ENCODE measurements at regions not wholly inside any gene's neighbourhood (a gene's known extent, or its start where the extent isn't known, plus 50 kb on each side); places are given as distances from the start of the nearest gene placed in this dataset.

- Histone ChIP-seq H3K9me3 (ENCODE audit: control insufficient read depth, low read depth, low read length) (no peaks in the 10 kb centered on the region), H3K4me1 (ENCODE audit: control insufficient read depth, low read depth, low read length) (no peaks in the 10 kb centered on the region), H3K27me3 (ENCODE audit: control insufficient read depth, insufficient read depth, low read length) (no peaks in the 10 kb centered on the region), H3K4me3 (ENCODE audit: low read length) (no peak overlapping the region), H3K27ac (ENCODE audit: low read length) (no peak overlapping the region), H3K36me3 (ENCODE audit: control insufficient read depth, low read depth, low read length) (no peaks in the 10 kb centered on the region), H3K9ac (ENCODE audit: low read length) (no peak overlapping the region)
Measured at GRCh38 chr11:44404301-44404700, 94.4 kb upstream of the ALX4 start.

DNA sequence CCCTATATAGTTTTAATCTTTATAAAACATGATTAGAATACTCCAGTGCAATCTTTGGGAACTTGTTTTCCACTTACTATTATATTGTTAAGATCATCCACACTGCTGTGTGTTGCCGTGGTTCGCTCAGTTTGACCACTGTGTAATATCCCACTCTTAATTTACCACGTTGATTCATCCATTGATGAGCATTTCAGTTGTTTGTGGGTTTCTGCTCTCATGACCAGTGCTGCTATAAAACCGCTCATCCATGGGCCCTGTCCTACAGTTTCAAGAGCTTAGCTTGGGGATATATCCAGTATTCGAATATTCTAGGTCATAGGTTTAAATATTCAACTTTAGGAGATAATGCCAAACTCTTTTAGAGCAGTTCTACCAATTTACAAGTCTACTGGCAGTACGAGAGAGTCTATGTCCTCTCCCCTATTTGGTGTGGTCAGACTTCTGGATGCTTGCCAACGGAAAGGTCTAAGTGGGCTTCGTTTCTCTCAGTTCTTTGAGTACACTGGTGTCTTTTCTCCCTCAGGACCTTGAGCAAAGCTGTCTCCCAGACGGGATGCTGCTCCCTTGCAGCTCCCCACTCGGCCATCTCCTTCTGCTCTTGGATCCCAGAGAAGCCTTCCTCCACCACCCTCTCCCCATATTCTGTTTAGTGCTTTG is 94.9 kb upstream of the ALX4 start:
- Histone ChIP-seq H3K9ac (ENCODE audit: low read length) (no peak overlapping the region), H3K4me1 (ENCODE audit: control insufficient read depth, low read depth, low read length) (no peaks in the 10 kb centered on the region), H3K4me3 (ENCODE audit: low read length) (no peak overlapping the region), H3K36me3 (ENCODE audit: control insufficient read depth, low read depth, low read length) (no peaks in the 10 kb centered on the region), H3K27me3 (ENCODE audit: control insufficient read depth, insufficient read depth, low read length) (no peaks in the 10 kb centered on the region), H3K9me3 (ENCODE audit: control insufficient read depth, low read depth, low read length) (no peaks in the 10 kb centered on the region), H3K27ac (ENCODE audit: low read length) (no peak overlapping the region)

GRCh38 chr11:44407211-44407996 is 97.5 kb upstream of the ALX4 start:
- H3K9ac ChIP-seq (ENCODE audit: low read length) = no peak overlapping the region

DNA sequence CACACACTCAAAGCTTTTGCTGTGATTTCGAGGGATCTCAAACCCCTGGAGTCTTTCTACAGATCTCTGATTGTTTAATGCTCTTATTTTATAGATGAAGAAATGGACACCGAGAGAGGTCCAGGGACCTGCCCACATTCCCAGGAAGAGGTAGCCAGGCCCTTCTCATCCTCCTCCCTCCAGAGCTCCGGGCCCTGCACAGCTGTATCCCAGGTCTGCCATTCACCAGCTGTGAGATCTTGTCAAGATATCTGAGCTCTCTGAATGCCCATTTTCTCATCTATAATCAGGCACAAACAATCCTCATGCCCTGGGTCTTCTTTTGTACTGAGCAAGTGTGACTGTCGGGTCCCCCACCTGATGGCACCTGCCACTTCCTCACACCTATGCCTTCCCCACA is 98.2 kb upstream of the ALX4 start:
- H3K9me3 ChIP-seq (ENCODE audit: control insufficient read depth, low read depth, low read length) = no peaks in the 10 kb centered on the region
- H3K27me3 ChIP-seq (ENCODE audit: control insufficient read depth, insufficient read depth, low read length) = no peaks in the 10 kb centered on the region
- H3K9ac ChIP-seq (ENCODE audit: low read length) = no peak overlapping the region
- no peaks in the 10 kb centered on the region for H3K4me1 ChIP-seq (ENCODE audit: control insufficient read depth, low read depth, low read length)
- no peaks in the 10 kb centered on the region for H3K36me3 ChIP-seq (ENCODE audit: control insufficient read depth, low read depth, low read length)
- no peak overlapping the region for H3K27ac ChIP-seq (ENCODE audit: low read length)
- no peak overlapping the region for H3K4me3 ChIP-seq (ENCODE audit: low read length)

More at GRCh38 chr11:44407211-44407996, 97.5 kb upstream of the ALX4 start:
- Histone ChIP-seq H3K27ac (ENCODE audit: low read length) (no peak overlapping the region), H3K9me3 (ENCODE audit: control insufficient read depth, low read depth, low read length) (no peaks in the 10 kb centered on the region), H3K4me1 (ENCODE audit: control insufficient read depth, low read depth, low read length) (no peaks in the 10 kb centered on the region), H3K27me3 (ENCODE audit: control insufficient read depth, insufficient read depth, low read length) (no peaks in the 10 kb centered on the region), H3K4me3 (ENCODE audit: low read length) (no peak overlapping the region), H3K36me3 (ENCODE audit: control insufficient read depth, low read depth, low read length) (no peaks in the 10 kb centered on the region)

DNA sequence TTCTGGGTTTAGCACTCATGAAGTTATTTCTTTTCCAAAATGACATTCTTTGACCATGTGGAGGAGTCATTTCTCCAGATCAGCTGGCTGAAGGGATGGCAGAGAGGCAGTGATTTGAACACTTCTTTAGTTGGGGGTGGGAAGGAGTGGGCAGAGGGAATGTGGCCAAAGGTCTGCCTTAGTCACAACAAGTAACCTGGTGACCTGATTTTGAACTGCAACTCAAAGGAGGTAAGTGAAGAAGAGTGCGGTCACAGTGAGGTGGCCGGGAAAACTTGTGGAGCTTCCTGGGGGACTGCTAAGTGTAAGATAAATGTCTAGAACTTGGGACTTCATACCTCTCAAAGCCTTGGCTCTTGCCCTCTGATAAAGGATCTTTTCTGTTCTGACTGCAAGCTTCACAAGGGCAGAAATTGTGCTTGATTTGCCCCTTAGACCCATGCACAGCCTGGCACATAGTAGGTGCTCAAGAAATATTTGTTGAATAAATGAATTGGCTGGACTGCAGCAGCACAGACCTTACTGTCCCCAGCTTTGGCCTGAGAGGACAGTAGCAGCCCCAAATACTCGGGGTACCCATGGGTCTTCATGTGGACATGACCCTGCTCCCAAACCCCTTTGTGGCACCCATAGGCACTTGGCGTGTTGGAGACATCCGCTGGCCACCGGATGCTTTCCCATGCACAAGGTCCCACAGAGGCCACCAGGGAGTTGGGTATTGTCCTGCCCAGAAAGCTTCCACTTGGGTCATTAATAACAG is 99.0 kb upstream of the ALX4 start:
- H3K4me3 ChIP-seq (ENCODE audit: low read length) = no peak overlapping the region
- no peak overlapping the region for H3K27ac ChIP-seq (ENCODE audit: low read length)
- H3K9ac ChIP-seq (ENCODE audit: low read length) = no peak overlapping the region
- H3K27me3 ChIP-seq (ENCODE audit: control insufficient read depth, insufficient read depth, low read length) = no peaks in the 10 kb centered on the region
- H3K4me1 ChIP-seq (ENCODE audit: control insufficient read depth, low read depth, low read length) = no peaks in the 10 kb centered on the region
- H3K9me3 ChIP-seq (ENCODE audit: control insufficient read depth, low read depth, low read length) = no peaks in the 10 kb centered on the region
- no peaks in the 10 kb centered on the region for H3K36me3 ChIP-seq (ENCODE audit: control insufficient read depth, low read depth, low read length)

DNA sequence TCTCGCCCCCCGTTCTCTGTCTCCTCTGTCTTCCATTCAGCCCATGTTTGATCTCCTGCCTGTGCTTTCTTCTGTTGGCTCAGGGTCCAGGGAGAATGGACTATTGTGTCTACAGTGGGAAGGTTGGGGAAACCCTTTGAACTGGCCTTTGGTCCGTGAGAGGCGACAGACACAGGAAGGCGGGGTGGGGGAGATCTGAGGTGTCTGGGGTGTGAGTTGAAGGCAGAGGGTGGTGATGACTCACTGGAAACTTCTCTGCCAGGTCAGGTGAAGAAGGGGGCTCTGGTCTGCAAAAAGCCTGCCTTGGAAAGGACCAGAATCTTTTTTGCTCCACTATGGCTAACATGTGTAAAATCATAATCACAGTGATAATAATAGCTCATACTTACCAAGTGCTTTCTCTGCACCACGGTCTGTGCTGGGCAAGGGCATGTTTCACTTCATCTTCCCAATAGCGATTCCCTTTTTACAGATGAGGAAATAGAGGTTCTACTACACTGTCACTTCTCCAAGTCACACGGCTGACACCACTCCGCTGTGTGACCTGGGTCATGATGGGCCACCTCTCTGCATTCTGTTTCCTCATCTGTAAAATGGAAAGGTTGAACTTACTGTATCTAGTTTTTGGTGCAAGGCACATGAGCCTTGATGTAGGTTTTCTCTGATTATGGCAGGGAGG is 99.8 kb upstream of the ALX4 start:
- H3K27ac ChIP-seq (ENCODE audit: low read length) = no peak overlapping the region
- no peak overlapping the region for H3K9ac ChIP-seq (ENCODE audit: low read length)
- no peaks in the 10 kb centered on the region for H3K36me3 ChIP-seq (ENCODE audit: control insufficient read depth, low read depth, low read length)
- H3K9me3 ChIP-seq (ENCODE audit: control insufficient read depth, low read depth, low read length) = no peaks in the 10 kb centered on the region
- no peaks in the 10 kb centered on the region for H3K27me3 ChIP-seq (ENCODE audit: control insufficient read depth, insufficient read depth, low read length)
- no peak overlapping the region for H3K4me3 ChIP-seq (ENCODE audit: low read length)
- no peaks in the 10 kb centered on the region for H3K4me1 ChIP-seq (ENCODE audit: control insufficient read depth, low read depth, low read length)

DNA sequence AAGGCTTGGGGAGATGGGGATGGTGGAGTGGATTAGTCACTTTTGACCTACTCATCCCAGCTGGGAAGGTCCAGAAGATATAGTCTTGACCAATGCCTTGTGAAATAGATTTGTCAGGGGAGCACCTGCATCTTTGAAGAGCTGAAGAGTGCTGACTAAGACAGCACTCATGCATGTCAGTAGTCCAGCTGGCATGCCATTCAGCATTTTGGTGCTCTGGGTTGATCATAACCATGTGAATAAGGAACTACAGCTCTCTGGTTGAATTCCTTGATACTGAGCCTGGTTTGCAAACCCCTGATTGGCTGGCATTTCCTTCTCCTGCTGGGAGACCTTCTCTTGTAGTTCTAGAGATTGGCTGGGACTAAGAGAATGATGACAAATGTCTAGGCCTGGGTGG is 106.8 kb upstream of the ALX4 start:
- H3K27ac ChIP-seq (ENCODE audit: low read length) = no peak overlapping the region
- H3K9ac ChIP-seq (ENCODE audit: low read length) = no peak overlapping the region
- no peaks in the 10 kb centered on the region for H3K9me3 ChIP-seq (ENCODE audit: control insufficient read depth, low read depth, low read length)
- H3K36me3 ChIP-seq (ENCODE audit: control insufficient read depth, low read depth, low read length) = no peaks in the 10 kb centered on the region
- H3K27me3 ChIP-seq (ENCODE audit: control insufficient read depth, insufficient read depth, low read length) = no peaks in the 10 kb centered on the region
- H3K4me3 ChIP-seq (ENCODE audit: low read length) = no peak overlapping the region
- no peaks in the 10 kb centered on the region for H3K4me1 ChIP-seq (ENCODE audit: control insufficient read depth, low read depth, low read length)

DNA sequence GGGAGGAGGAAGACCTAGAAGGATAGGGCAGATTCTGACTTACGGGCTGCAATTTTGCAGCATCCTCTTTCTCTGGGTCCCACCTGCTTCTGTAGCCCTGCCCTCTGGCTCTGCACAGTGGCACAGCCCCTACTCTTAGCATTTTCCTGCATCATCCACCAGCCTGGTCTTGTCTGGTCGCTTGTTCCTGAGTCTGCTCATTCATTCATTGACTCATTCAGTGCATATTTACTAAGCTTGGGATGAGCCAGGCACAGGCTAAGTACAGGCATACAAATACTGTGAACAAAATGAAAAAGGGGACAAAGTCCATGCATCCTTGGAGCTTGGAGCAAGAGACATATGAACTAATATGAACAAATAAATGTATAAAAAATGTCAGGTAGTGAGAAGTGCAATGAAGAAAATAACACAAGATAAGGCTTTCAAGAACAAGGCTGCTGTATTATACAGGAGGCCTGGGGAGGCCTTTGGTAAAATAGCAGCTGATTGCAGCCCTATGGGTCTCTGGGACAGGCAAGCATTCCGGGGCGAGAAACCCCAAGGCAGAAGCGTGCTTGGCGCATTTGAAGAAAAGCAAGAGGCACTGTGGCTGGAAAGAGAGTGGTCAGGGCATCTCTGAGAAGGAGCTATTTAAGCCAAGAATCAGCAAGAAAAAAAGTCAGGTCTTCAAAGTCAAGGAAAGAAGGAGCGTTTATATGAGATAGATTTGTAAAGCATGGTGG is 108.0 kb upstream of the ALX4 start:
- Histone ChIP-seq H3K27ac (ENCODE audit: low read length) (no peak overlapping the region), H3K4me3 (ENCODE audit: low read length) (no peak overlapping the region), H3K9me3 (ENCODE audit: control insufficient read depth, low read depth, low read length) (no peaks in the 10 kb centered on the region), H3K9ac (ENCODE audit: low read length) (no peak overlapping the region), H3K36me3 (ENCODE audit: control insufficient read depth, low read depth, low read length) (no peaks in the 10 kb centered on the region), H3K27me3 (ENCODE audit: control insufficient read depth, insufficient read depth, low read length) (no peaks in the 10 kb centered on the region), H3K4me1 (ENCODE audit: control insufficient read depth, low read depth, low read length) (no peaks in the 10 kb centered on the region)

DNA sequence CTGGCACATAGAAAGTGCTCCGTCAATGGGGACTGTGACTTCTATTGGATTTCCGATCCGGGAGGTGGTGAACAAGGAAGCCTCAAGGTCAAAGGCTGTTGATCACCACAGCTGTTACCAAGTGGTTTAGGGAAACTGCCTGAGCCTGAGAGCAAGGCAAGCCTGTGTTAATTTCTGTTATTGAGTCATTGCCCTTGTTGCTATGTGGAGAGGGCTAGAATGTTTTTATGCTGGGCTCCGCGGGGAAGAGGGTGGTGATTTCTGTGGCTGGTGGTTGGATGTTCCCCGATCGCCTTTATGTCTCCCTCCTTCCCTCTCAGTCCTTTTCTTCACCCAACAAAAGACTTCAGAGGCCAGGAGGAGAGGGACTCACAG is 108.5 kb upstream of the ALX4 start:
- Histone ChIP-seq H3K9me3 (ENCODE audit: control insufficient read depth, low read depth, low read length) (no peaks in the 10 kb centered on the region), H3K27me3 (ENCODE audit: control insufficient read depth, insufficient read depth, low read length) (no peaks in the 10 kb centered on the region), H3K4me3 (ENCODE audit: low read length) (no peak overlapping the region), H3K27ac (ENCODE audit: low read length) (no peak overlapping the region), H3K4me1 (ENCODE audit: control insufficient read depth, low read depth, low read length) (no peaks in the 10 kb centered on the region), H3K9ac (ENCODE audit: low read length) (no peak overlapping the region), H3K36me3 (ENCODE audit: control insufficient read depth, low read depth, low read length) (no peaks in the 10 kb centered on the region)

DNA sequence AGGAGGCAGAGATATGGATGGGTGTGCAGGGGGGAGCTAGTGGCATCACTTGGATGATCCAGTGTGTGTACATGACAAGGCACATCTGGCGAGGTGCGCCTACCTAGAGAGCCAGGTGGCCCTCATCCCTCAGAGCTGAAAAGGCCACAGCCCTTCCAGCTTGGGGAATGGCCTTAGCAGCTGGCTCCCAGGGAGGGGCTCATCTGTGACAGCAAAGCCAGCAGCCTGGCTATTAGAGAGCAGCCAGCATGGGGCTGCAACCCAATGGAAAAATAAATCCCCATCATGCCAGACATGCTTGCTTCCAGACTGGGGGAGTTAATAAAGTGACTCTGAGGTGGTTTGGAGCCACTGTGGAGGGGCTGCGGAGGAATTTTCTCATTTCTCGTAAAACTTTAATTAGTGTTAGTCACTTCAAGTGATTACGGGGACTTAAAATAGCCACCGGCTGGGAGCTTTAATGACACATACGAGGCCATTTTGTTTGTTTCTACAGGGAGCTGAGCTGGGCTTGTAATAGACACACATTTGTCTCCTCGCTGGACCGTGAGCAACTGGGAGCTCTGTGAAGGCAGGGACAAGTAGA is 111.2 kb upstream of the ALX4 start:
- H3K36me3 ChIP-seq (ENCODE audit: control insufficient read depth, low read depth, low read length) = no peaks in the 10 kb centered on the region
- H3K4me1 ChIP-seq (ENCODE audit: control insufficient read depth, low read depth, low read length) = no peaks in the 10 kb centered on the region
- no peak overlapping the region for H3K27ac ChIP-seq (ENCODE audit: low read length)
- no peaks in the 10 kb centered on the region for H3K9me3 ChIP-seq (ENCODE audit: control insufficient read depth, low read depth, low read length)
- no peak overlapping the region for H3K9ac ChIP-seq (ENCODE audit: low read length)
- H3K4me3 ChIP-seq (ENCODE audit: low read length) = no peak overlapping the region
- H3K27me3 ChIP-seq (ENCODE audit: control insufficient read depth, insufficient read depth, low read length) = no peaks in the 10 kb centered on the region
